ENCODE measurements at regions not wholly inside any gene's neighbourhood (a gene's known extent, or its start where the extent isn't known, plus 50 kb on each side); places are given as distances from the start of the nearest gene placed in this dataset.

- TF ChIP-seq, protein P1, sequence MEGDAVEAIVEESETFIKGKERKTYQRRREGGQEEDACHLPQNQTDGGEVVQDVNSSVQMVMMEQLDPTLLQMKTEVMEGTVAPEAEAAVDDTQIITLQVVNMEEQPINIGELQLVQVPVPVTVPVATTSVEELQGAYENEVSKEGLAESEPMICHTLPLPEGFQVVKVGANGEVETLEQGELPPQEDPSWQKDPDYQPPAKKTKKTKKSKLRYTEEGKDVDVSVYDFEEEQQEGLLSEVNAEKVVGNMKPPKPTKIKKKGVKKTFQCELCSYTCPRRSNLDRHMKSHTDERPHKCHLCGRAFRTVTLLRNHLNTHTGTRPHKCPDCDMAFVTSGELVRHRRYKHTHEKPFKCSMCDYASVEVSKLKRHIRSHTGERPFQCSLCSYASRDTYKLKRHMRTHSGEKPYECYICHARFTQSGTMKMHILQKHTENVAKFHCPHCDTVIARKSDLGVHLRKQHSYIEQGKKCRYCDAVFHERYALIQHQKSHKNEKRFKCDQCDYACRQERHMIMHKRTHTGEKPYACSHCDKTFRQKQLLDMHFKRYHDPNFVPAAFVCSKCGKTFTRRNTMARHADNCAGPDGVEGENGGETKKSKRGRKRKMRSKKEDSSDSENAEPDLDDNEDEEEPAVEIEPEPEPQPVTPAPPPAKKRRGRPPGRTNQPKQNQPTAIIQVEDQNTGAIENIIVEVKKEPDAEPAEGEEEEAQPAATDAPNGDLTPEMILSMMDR (IDR thresholded peaks at IDR 0.05), result no peak
- TF ChIP-seq POLR2A (IDR thresholded peaks at IDR 0.05), result no peak
Measured at GRCh38 chr6:2385471-2385983, 140.1 kb upstream of the GMDS start.
